SU-DHL-6 (cell line): ENCODE measurements at regions not wholly inside any gene's neighbourhood (a gene's known extent, or its start where the extent isn't known, plus 50 kb on each side); places are given as distances from the start of the nearest gene placed in this dataset.

Experiments used
- H2AFZ ChIP-seq: fragments of 200-600 bp; sonication (generic); 2 replicates; pipeline ENCODE4 v1.6.1; 2014; ENCODE audit warnings: low read depth, mild to moderate bottlenecking, moderate library complexity, mixed read lengths, antibody characterized with exemption, low read length; ENCODE audit not compliant: severe bottlenecking
- H3F3A ChIP-seq: fragments of 200-600 bp; shearing (Covaris generic); 2 replicates; pipeline ENCODE4 v1.6.0; 2016; ENCODE audit warnings: antibody characterized with exemption, mild to moderate bottlenecking; ENCODE audit not compliant: insufficient read depth
- H3K27ac ChIP-seq: fragments of 200-600 bp; sonication (generic); 2 replicates; pipeline ENCODE4 v1.5.1; 2016; ENCODE audit warnings: low read depth, mild to moderate bottlenecking, low read length, moderate library complexity, mixed read lengths
- H3K27me3 ChIP-seq: fragments of 200-600 bp; sonication (generic), shearing (Covaris generic); 2 replicates; pipeline ENCODE4 v1.6.0; 2014; ENCODE audit warnings: mild to moderate bottlenecking, low read length
- H3K36me3 ChIP-seq: fragments of 200-600 bp; sonication (generic); 2 replicates; pipeline ENCODE4 v1.6.1; 2014; ENCODE audit warnings: mild to moderate bottlenecking, low read length, mixed read lengths
- H3K4me2 ChIP-seq: fragments of 300-600, 200-600 bp; shearing (Covaris generic), sonication (generic); 2 replicates; pipeline ENCODE4 v1.6.0; 2014; ENCODE audit warnings: low read length, low read depth, mild to moderate bottlenecking; ENCODE audit not compliant: poor library complexity, severe bottlenecking
- H3K4me3 ChIP-seq: fragments of 200-600 bp; sonication (generic); 2 replicates; pipeline ENCODE4 v1.5.1; 2014; ENCODE audit warnings: antibody characterized with exemption, low read length, mild to moderate bottlenecking, mixed read lengths; ENCODE audit not compliant: insufficient read depth, poor library complexity, severe bottlenecking
- H3K79me2 ChIP-seq: fragments of 200-600 bp; sonication (generic); 2 replicates; pipeline ENCODE4 v1.6.1; 2014; ENCODE audit warnings: mild to moderate bottlenecking, low read length, moderate library complexity; ENCODE audit not compliant: insufficient read depth
- H3K9ac ChIP-seq: fragments of 200-600 bp; sonication (generic); 2 replicates; pipeline ENCODE4 v1.7.0; 2014; ENCODE audit warnings: mild to moderate bottlenecking, low read length
- H3K9me2 ChIP-seq: fragments of 200-600 bp; sonication (generic); replicated peaks from 2 replicates; pipeline ENCODE4 v1.6.1; 2014; ENCODE audit warnings: low read length; ENCODE audit not compliant: insufficient read depth
- H3K9me3 ChIP-seq: fragments of 200-600 bp; sonication (generic); 2 replicates; pipeline ENCODE4 v1.6.1; 2014; ENCODE audit warnings: low read length, mixed read lengths; ENCODE audit not compliant: insufficient read depth
- H4K20me1 ChIP-seq: fragments of 200-600 bp; sonication (generic); 2 replicates; pipeline ENCODE4 v1.6.1; 2014; ENCODE audit warnings: low read depth, mild to moderate bottlenecking, antibody characterized with exemption, low read length, moderate library complexity, mixed read lengths
- EZH2phosphoT487 ChIP-seq: fragments of 200-600 bp; sonication (generic), shearing (Covaris generic); conservative IDR thresholded peaks from 2 replicates; pipeline ENCODE4 v1.6.1; 2018; ENCODE audit warnings: mild to moderate bottlenecking, antibody characterized with exemption, low read length, moderate library complexity, mixed read lengths
- TF ChIP-seq, protein P1 (sequence below): fragments of 200-600 bp; sonication (generic); IDR thresholded peaks from one replicate; pipeline ENCODE4 v1.5.1; 2017; ENCODE audit warnings: antibody characterized with exemption, mild to moderate bottlenecking, low read length, moderate library complexity; ENCODE audit not compliant: insufficient read depth, poor library complexity, severe bottlenecking

DNA sequence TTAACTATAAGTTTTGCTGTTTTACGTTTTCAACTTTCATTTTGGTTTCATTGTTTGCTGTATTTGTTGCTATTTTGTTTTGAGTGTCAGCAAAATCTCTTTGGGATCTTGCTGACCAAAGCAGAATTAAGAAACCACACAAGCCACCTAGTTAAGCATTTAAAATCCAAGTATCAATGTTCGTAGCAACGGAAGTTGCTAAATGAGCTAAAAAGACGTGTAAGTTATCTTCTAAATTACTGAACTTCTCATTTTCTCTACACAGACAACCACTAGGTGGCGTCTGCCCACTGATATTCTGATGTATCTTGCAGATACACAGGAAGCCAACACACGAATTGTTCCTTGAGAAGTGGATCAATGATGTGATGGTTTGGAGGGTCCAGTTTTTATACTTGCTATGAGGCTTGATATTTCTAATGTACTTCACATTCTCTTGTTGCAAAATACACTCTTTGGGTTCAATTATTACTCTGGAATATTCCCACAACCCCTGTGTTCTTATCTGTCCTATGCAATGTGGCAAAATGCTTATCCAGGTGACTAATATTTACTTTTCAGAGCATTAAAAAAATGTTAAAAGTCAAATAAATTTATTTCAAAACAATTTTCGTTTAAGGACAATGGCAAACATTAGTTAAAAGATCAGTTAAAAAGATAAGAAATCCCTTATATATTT, 250.5 kb downstream of the TECRL start:
- Histone ChIP-seq H3F3A (no peaks in the 10 kb centered on the region), H3K4me3 (peak overlapping the region; percentile 41), H3K9me3 (no peaks in the 10 kb centered on the region), H3K27ac (no peak overlapping the region), H3K4me2 (peak overlapping the region; percentile 72), H3K36me3 (no peaks in the 10 kb centered on the region), H4K20me1 (no peaks in the 10 kb centered on the region), H3K9me2 (no peaks in the 10 kb centered on the region), H3K79me2 (no peaks in the 10 kb centered on the region), H3K9ac (peak overlapping the region; percentile 37; the same call in 1 of the 2 replicates), H2AFZ (peak overlapping the region; percentile 95), H3K27me3 (no peaks in the 10 kb centered on the region)
- TF ChIP-seq EZH2phosphoT487 = no peak
- TF ChIP-seq, protein P1, sequence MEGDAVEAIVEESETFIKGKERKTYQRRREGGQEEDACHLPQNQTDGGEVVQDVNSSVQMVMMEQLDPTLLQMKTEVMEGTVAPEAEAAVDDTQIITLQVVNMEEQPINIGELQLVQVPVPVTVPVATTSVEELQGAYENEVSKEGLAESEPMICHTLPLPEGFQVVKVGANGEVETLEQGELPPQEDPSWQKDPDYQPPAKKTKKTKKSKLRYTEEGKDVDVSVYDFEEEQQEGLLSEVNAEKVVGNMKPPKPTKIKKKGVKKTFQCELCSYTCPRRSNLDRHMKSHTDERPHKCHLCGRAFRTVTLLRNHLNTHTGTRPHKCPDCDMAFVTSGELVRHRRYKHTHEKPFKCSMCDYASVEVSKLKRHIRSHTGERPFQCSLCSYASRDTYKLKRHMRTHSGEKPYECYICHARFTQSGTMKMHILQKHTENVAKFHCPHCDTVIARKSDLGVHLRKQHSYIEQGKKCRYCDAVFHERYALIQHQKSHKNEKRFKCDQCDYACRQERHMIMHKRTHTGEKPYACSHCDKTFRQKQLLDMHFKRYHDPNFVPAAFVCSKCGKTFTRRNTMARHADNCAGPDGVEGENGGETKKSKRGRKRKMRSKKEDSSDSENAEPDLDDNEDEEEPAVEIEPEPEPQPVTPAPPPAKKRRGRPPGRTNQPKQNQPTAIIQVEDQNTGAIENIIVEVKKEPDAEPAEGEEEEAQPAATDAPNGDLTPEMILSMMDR = peak; percentile 26

DNA sequence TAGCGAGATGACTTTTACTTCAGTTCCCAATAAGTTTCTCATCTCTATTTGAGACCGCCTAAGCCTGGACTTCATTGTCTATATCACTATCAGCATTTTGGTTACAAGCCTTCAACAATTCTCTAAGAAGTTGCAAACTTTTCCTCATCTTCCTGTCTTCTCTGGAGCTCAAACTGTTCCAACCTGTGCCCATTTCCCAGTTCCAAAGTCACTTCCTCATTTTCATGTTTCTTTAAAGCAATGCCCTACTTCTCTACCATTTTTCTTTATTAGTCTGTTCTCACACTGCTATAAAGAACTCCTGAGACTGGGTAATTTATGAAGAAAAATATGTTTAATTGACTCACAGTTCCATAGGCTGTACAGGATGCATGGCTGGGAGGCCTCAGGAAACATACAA, 251.9 kb downstream of the TECRL start:
- Histone ChIP-seq H3K36me3 (no peaks in the 10 kb centered on the region), H3F3A (no peaks in the 10 kb centered on the region), H4K20me1 (no peaks in the 10 kb centered on the region), H3K27ac (no peak overlapping the region), H3K4me2 (no peak overlapping the region), H3K27me3 (no peaks in the 10 kb centered on the region), H3K9me2 (no peaks in the 10 kb centered on the region), H2AFZ (peak overlapping the region; percentile 41), H3K4me3 (no peak overlapping the region), H3K79me2 (no peaks in the 10 kb centered on the region), H3K9ac (no peak overlapping the region), H3K9me3 (no peaks in the 10 kb centered on the region)
- TF ChIP-seq, protein P1 = no peak

DNA sequence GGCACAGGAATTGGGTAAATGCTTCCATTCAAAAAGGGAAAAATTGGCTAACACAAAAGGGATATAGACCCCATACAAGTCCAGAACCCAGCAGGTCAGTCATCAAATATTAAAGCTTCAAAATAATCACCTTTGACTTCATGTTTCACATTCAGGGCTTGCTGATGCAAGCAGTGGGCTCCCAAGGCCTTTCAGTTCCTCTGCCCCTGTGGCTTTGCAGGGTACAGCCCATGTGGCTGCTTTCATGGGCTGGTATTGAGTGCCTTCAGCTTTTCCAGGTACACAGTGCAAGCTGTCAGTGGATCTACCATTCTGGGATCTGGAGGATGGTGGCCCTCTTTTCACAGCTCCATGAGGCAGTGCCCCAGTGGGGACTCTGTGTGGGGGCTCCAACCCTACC, 253.0 kb downstream of the TECRL start:
- Histone ChIP-seq H3K27me3 (no peaks in the 10 kb centered on the region), H3K36me3 (no peaks in the 10 kb centered on the region)

More for the DNA sequence above, 253.0 kb downstream of the TECRL start:
- H3K9ac ChIP-seq = no peak overlapping the region
- no peaks in the 10 kb centered on the region for H3K9me2 ChIP-seq
- no peaks in the 10 kb centered on the region for H4K20me1 ChIP-seq
- H2AFZ ChIP-seq = no peak overlapping the region
- no peak overlapping the region for H3K4me3 ChIP-seq
- no peak overlapping the region for H3K27ac ChIP-seq
- H3F3A ChIP-seq = no peaks in the 10 kb centered on the region
- no peaks in the 10 kb centered on the region for H3K79me2 ChIP-seq
- TF ChIP-seq EZH2phosphoT487 = no peak
- TF ChIP-seq, protein P1 = no peak
- H3K9me3 ChIP-seq = no peaks in the 10 kb centered on the region
- no peak overlapping the region for H3K4me2 ChIP-seq
